ENCODE measurements at regions not wholly inside any gene's neighbourhood (a gene's known extent, or its start where the extent isn't known, plus 50 kb on each side); places are given as distances from the start of the nearest gene placed in this dataset.

DNA sequence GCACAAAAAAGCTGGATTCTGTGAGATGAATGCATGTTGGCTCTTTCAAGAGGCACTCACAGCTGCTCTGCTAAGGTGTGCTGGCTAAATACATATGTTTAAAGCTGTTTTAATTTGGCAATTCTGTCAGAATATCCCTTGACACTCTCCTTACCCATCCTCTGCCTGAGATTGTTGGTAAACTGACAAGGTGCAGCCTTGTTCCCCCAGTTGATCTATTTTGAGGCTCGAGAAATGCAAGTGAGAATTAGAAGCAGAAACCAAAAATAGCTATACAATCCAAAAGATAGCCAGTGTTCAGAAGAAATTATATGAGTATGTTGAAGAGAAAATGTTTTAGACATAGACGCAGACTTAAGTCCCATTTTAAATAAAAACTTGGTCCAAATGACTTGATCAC, 971.7 kb upstream of the GYPC start:
- Histone ChIP-seq H3K4me3 (no peak overlapping the region), H4K20me1 (replicated peaks; ENCODE audit: insufficient read depth) (no peaks in the 10 kb centered on the region), H3K27ac (ENCODE audit: low read depth) (no peak overlapping the region), H3K4me2 (no peak overlapping the region), H3K4me1 (ENCODE audit: insufficient read depth) (no peaks in the 10 kb centered on the region), H2AFZ (no peak overlapping the region), H3F3A (replicated peaks; ENCODE audit: low read depth) (no peaks in the 10 kb centered on the region), H3K27me3 (ENCODE audit: insufficient read depth) (no peaks in the 10 kb centered on the region), H3K36me3 (ENCODE audit: insufficient read depth) (no peaks in the 10 kb centered on the region), H3K9me2 (ENCODE audit: insufficient read depth) (0 out of 2 replicates have a peak, but pooled peaks cover 7% of the 10 kb centered on the region), H3K79me2 (replicated peaks; ENCODE audit: insufficient read depth) (no peaks in the 10 kb centered on the region)
- DNase-seq (ENCODE audit: low spot score) (no peak), ATAC-seq (no peak)
- TF ChIP-seq NANOG (IDR thresholded peaks at IDR 0.05; ENCODE audit: borderline replicate concordance) (no peak), EZH2phosphoT487 (IDR thresholded peaks at IDR 0.05; ENCODE audit: unreplicated experiment) (no peak), ZNF114 (CRISPR knock-in tag; IDR thresholded peaks at IDR 0.05) (no peak), ZNF331 (CRISPR knock-in tag; IDR thresholded peaks at IDR 0.05; ENCODE audit: low read depth) (no peak), STAT1 (IDR thresholded peaks at IDR 0.05; ENCODE audit: unreplicated experiment) (no peak), EZH2 (IDR thresholded peaks at IDR 0.05; ENCODE audit: low read depth, unreplicated experiment) (no peak)
- TF ChIP-seq, protein P1, sequence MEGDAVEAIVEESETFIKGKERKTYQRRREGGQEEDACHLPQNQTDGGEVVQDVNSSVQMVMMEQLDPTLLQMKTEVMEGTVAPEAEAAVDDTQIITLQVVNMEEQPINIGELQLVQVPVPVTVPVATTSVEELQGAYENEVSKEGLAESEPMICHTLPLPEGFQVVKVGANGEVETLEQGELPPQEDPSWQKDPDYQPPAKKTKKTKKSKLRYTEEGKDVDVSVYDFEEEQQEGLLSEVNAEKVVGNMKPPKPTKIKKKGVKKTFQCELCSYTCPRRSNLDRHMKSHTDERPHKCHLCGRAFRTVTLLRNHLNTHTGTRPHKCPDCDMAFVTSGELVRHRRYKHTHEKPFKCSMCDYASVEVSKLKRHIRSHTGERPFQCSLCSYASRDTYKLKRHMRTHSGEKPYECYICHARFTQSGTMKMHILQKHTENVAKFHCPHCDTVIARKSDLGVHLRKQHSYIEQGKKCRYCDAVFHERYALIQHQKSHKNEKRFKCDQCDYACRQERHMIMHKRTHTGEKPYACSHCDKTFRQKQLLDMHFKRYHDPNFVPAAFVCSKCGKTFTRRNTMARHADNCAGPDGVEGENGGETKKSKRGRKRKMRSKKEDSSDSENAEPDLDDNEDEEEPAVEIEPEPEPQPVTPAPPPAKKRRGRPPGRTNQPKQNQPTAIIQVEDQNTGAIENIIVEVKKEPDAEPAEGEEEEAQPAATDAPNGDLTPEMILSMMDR (conservative IDR thresholded peaks at IDR 0.05; ENCODE audit: low read depth in 2 of 2) = no peak
- TF ChIP-seq, protein P2, sequence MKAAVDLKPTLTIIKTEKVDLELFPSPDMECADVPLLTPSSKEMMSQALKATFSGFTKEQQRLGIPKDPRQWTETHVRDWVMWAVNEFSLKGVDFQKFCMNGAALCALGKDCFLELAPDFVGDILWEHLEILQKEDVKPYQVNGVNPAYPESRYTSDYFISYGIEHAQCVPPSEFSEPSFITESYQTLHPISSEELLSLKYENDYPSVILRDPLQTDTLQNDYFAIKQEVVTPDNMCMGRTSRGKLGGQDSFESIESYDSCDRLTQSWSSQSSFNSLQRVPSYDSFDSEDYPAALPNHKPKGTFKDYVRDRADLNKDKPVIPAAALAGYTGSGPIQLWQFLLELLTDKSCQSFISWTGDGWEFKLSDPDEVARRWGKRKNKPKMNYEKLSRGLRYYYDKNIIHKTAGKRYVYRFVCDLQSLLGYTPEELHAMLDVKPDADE (IDR thresholded peaks at IDR 0.05) = no peak
- TF ChIP-seq, protein P3, sequence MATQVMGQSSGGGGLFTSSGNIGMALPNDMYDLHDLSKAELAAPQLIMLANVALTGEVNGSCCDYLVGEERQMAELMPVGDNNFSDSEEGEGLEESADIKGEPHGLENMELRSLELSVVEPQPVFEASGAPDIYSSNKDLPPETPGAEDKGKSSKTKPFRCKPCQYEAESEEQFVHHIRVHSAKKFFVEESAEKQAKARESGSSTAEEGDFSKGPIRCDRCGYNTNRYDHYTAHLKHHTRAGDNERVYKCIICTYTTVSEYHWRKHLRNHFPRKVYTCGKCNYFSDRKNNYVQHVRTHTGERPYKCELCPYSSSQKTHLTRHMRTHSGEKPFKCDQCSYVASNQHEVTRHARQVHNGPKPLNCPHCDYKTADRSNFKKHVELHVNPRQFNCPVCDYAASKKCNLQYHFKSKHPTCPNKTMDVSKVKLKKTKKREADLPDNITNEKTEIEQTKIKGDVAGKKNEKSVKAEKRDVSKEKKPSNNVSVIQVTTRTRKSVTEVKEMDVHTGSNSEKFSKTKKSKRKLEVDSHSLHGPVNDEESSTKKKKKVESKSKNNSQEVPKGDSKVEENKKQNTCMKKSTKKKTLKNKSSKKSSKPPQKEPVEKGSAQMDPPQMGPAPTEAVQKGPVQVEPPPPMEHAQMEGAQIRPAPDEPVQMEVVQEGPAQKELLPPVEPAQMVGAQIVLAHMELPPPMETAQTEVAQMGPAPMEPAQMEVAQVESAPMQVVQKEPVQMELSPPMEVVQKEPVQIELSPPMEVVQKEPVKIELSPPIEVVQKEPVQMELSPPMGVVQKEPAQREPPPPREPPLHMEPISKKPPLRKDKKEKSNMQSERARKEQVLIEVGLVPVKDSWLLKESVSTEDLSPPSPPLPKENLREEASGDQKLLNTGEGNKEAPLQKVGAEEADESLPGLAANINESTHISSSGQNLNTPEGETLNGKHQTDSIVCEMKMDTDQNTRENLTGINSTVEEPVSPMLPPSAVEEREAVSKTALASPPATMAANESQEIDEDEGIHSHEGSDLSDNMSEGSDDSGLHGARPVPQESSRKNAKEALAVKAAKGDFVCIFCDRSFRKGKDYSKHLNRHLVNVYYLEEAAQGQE (IDR thresholded peaks at IDR 0.05; ENCODE audit: unreplicated experiment) = no peak
- no peak overlapping the region for H3K4me3 Mint-ChIP-seq
- no peak overlapping the region for H3K27ac Mint-ChIP-seq
- H3K27me3 Mint-ChIP-seq (ENCODE audit: insufficient read depth, low read depth, poor library complexity) = no peaks in the 10 kb centered on the region
- H3K9me3 Mint-ChIP-seq = peaks cover 3% of the 10 kb centered on the region; the same call in 1 of the 3 replicates
- H3K36me3 Mint-ChIP-seq (ENCODE audit: low read depth) = no peaks in the 10 kb centered on the region
- H3K4me1 Mint-ChIP-seq = no peaks in the 10 kb centered on the region

DNA sequence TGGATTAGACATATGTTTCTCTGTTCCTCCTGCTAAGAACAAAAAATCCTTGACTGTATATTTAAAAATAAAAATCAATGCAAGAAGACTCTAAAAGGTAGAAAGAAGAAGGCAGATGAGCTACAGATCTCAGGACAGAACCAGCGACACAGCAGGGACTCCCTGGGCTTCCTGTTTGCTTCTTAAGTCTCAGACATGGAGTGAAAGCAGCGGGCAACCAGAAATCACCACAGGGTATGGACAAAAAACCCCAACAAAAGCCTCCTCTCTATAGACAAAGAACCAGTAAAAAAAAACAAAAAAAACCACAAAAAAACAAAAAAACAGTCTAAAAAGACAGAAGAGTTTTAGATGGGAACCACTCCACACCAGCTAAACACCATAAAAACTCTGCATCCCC, 971.0 kb upstream of the GYPC start:
- H3F3A ChIP-seq (replicated peaks; ENCODE audit: low read depth) = no peaks in the 10 kb centered on the region
- no peak for TF ChIP-seq EZH2 (IDR thresholded peaks at IDR 0.05; ENCODE audit: low read depth, unreplicated experiment)
- TF ChIP-seq, protein P2 (IDR thresholded peaks at IDR 0.05) = no peak
- TF ChIP-seq, protein P1 (conservative IDR thresholded peaks at IDR 0.05; ENCODE audit: low read depth in 2 of 2) = no peak
- TF ChIP-seq POLR2AphosphoS5 (IDR thresholded peaks at IDR 0.05; ENCODE audit: low read depth) = no peak
- no peak for TF ChIP-seq CREB1 (CRISPR knock-in tag; IDR thresholded peaks at IDR 0.05; ENCODE audit: low read depth)

More for the DNA sequence above, 971.0 kb upstream of the GYPC start:
- H4K20me1 ChIP-seq (replicated peaks; ENCODE audit: insufficient read depth) = no peaks in the 10 kb centered on the region
- H3K36me3 ChIP-seq (ENCODE audit: insufficient read depth) = no peaks in the 10 kb centered on the region
- Mint-ChIP-seq H3K4me3 (no peak overlapping the region), H3K27ac (no peak overlapping the region), H3K27me3 (ENCODE audit: insufficient read depth, low read depth, poor library complexity) (no peaks in the 10 kb centered on the region), H3K36me3 (ENCODE audit: low read depth) (no peaks in the 10 kb centered on the region), H3K9me3 (peaks cover under 1% of the 10 kb centered on the region; the same call in 1 of the 3 replicates), H3K4me1 (no peaks in the 10 kb centered on the region)
- 0 out of 2 replicates have a peak, but pooled peaks cover 7% of the 10 kb centered on the region for H3K9me2 ChIP-seq (ENCODE audit: insufficient read depth)
- H3K79me2 ChIP-seq (replicated peaks; ENCODE audit: insufficient read depth) = no peaks in the 10 kb centered on the region
- no peak overlapping the region for H2AFZ ChIP-seq
- no peaks in the 10 kb centered on the region for H3K27me3 ChIP-seq (ENCODE audit: insufficient read depth)
- ATAC-seq (no peak), DNase-seq (ENCODE audit: low spot score) (no peak)
- no peak overlapping the region for H3K4me2 ChIP-seq
- no peak overlapping the region for H3K27ac ChIP-seq (ENCODE audit: low read depth)
- H3K4me1 ChIP-seq (ENCODE audit: insufficient read depth) = no peaks in the 10 kb centered on the region
- no peak overlapping the region for H3K4me3 ChIP-seq
